ENCODE measurements at regions not wholly inside any gene's neighbourhood (a gene's known extent, or its start where the extent isn't known, plus 50 kb on each side); places are given as distances from the start of the nearest gene placed in this dataset.

GRCh38 chr5:38022631-38023030, 182.8 kb upstream of the GDNF start:
- no peak for DNase-seq

GRCh38 chr5:38018016-38018415, 178.2 kb upstream of the GDNF start:
- DNase-seq = no peak

GRCh38 chr5:38013107-38013506, 173.3 kb upstream of the GDNF start:
- no peak for DNase-seq

GRCh38 chr5:38011668-38012188, 171.9 kb upstream of the GDNF start:
- DNase-seq = no peak

- DNase-seq = no peak
Measured at GRCh38 chr5:38009749-38010358, 170.0 kb upstream of the GDNF start.

- no peak for DNase-seq
Measured at GRCh38 chr5:38008198-38008597, 168.4 kb upstream of the GDNF start.

GRCh38 chr5:37999593-37999992, 159.8 kb upstream of the GDNF start:
- DNase-seq = no peak

GRCh38 chr5:37996918-37997317, 157.1 kb upstream of the GDNF start:
- DNase-seq = no peak

- DNase-seq = no peak
Measured at GRCh38 chr5:37994729-37995128, 154.9 kb upstream of the GDNF start.

- DNase-seq = no peak
Measured at GRCh38 chr5:37991301-37992299, 151.8 kb upstream of the GDNF start.

GRCh38 chr5:37989884-37990283, 150.0 kb upstream of the GDNF start:
- DNase-seq = no peak

GRCh38 chr5:37988454-37989046, 148.7 kb upstream of the GDNF start:
- DNase-seq = no peak

- DNase-seq = no peak
Measured at GRCh38 chr5:37984300-37984699, 144.5 kb upstream of the GDNF start.

GRCh38 chr5:37983463-37983862, 143.6 kb upstream of the GDNF start:
- no peak for DNase-seq

- DNase-seq = no peak
Measured at GRCh38 chr5:37979559-37979958, 139.7 kb upstream of the GDNF start.

- DNase-seq = no peak
Measured at GRCh38 chr5:37975531-37975930, 135.7 kb upstream of the GDNF start.

GRCh38 chr5:37971483-37972024, 131.7 kb upstream of the GDNF start:
- no peak for DNase-seq

- DNase-seq = no peak
Measured at GRCh38 chr5:37966871-37967270, 127.0 kb upstream of the GDNF start.

- DNase-seq = no peak
Measured at GRCh38 chr5:37966291-37966690, 126.5 kb upstream of the GDNF start.

GRCh38 chr5:37962389-37962788, 122.5 kb upstream of the GDNF start:
- no peak for DNase-seq

- DNase-seq = no peak
Measured at GRCh38 chr5:37957218-37957617, 117.4 kb upstream of the GDNF start.

- no peak for DNase-seq
Measured at GRCh38 chr5:37955748-37956147, 115.9 kb upstream of the GDNF start.

- DNase-seq = no peak
Measured at GRCh38 chr5:37954561-37954960, 114.7 kb upstream of the GDNF start.

Measured in activated effector memory CD4-positive, alpha-beta T cell treated with Interleukin-2 at 50 U/mL for 16 hours (primary cell).